GM13976 (cell line): ENCODE measurements at regions not wholly inside any gene's neighbourhood (a gene's known extent, or its start where the extent isn't known, plus 50 kb on each side); places are given as distances from the start of the nearest gene placed in this dataset.

ENCODE experiments used
- DNase-seq: peaks from one replicate; pipeline ENCODE4 v3.0.0; 2012; ENCODE audit warnings: low spot score
- CTCF ChIP-seq: IDR thresholded peaks from 2 replicates; pipeline ENCODE4 v1.5.1; 2012; ENCODE audit warnings: borderline replicate concordance, mild to moderate bottlenecking; ENCODE audit not compliant: insufficient read depth; ENCODE audit errors: extremely low read depth, missing control alignments, control extremely low read depth
- in situ Hi-C: fragments of 300-500 bp; cut with MboI; formaldehyde crosslinking; loops from one replicate; pipeline ENCODE4 v1.12.0; 2022; ENCODE audit warnings: low sequenced_read_pairs, mixed read lengths, inconsistent platforms; ENCODE audit not compliant: unreplicated experiment

- in situ Hi-C loops: no loop called here
- no peak for TF ChIP-seq CTCF
- no peak for DNase-seq
Observed at GRCh38 chr17:56675876-56676660, 82.6 kb downstream of the NOG start.

GRCh38 chr17:56676810-56677209 is 83.3 kb downstream of the NOG start:
- no peak for TF ChIP-seq CTCF
- in situ Hi-C loops: no loop called here
- no peak for DNase-seq

GRCh38 chr17:56678249-56679114 is 85.0 kb downstream of the NOG start:
- no peak for DNase-seq
- TF ChIP-seq CTCF: no peak
- in situ Hi-C loops: no loop called here

- DNase-seq: peak; percentile 51
- peak; percentile 41 for TF ChIP-seq CTCF
- in situ Hi-C loops: no loop called here
Observed at GRCh38 chr17:56679115-56679776, 85.7 kb downstream of the NOG start.

GRCh38 chr17:56679777-56680422 is 86.4 kb downstream of the NOG start:
- no peak for TF ChIP-seq CTCF
- in situ Hi-C loops: no loop called here
- DNase-seq: no peak

GRCh38 chr17:56680676-56681075 is 87.2 kb downstream of the NOG start:
- in situ Hi-C loops: no loop called here
- TF ChIP-seq CTCF: no peak

More at GRCh38 chr17:56680676-56681075, 87.2 kb downstream of the NOG start:
- no peak for DNase-seq
